Esophagus squamous epithelium (tissue), 5 donors: ENCODE measurements at regions not wholly inside any gene's neighbourhood (a gene's known extent, or its start where the extent isn't known, plus 50 kb on each side); places are given as distances from the start of the nearest gene placed in this dataset.

ENCODE experiments used
- DNase-seq: peaks from one replicate; lab custom pipeline; 2025; lab: John Stamatoyannopoulos, UW
- H3K27ac ChIP-seq, 4 donors: fragments of 200-600 bp; sonication (generic); one replicate each; pipeline ENCODE4 v1.5.1; 2016 to 2019; ENCODE audit warnings: mild to moderate bottlenecking in 1 of 4
- H3K27me3 ChIP-seq, 4 donors: fragments of 200-600 bp; sonication (generic); 1 replicate in 3 of 4; 2 replicates in 1 of 4; pipeline versions ENCODE4 v1.5.1 to v1.6.0; 2017 to 2021; ENCODE audit warnings: antibody characterized with exemption in 1 of 4
- H3K36me3 ChIP-seq, 3 donors: fragments of 200-600 bp; sonication (generic); one replicate each; pipeline ENCODE4 v1.5.1; 2016 to 2019
- H3K4me1 ChIP-seq, 3 donors: fragments of 200-600 bp; sonication (generic); one replicate each; pipeline ENCODE4 v1.5.1; 2017 to 2019
- H3K4me3 ChIP-seq, 4 donors: fragments of 200-600 bp; sonication (generic); 1 replicate in 3 of 4; 2 replicates in 1 of 4; pipeline ENCODE4 v1.5.1; 2016 to 2019; ENCODE audit warnings: mild to moderate bottlenecking in 2 of 4, moderate library complexity in 1 of 4
- H3K9me3 ChIP-seq, 3 donors: fragments of 200-600 bp; sonication (generic); one replicate each; pipeline ENCODE4 v1.5.1; 2016 to 2019
- CTCF ChIP-seq, 6 experiments: fragments of 450-650 bp in 4 of 6; fragments of 200-600 bp in 2 of 6; sonication (generic) in 2 of 6; IDR thresholded peaks; one replicate each; pipeline ENCODE4 v1.5.1; 2016 to 2019; ENCODE audit warnings: antibody characterized with exemption in 6 of 6, mild to moderate bottlenecking in 4 of 6, moderate library complexity in 4 of 6
- POLR2A ChIP-seq, 4 donors: fragments of 450-650 bp; IDR thresholded peaks; one replicate each; pipeline ENCODE4 v1.6.1; 2017; ENCODE audit warnings: antibody characterized with exemption in 4 of 4, mild to moderate bottlenecking in 4 of 4, moderate library complexity in 3 of 4
- WGBS, 2 donors: methylation state at CpG; one replicate each; pipeline ENCODE4 v1.1.5; 2018; 5-methylcytosine and 5-hydroxymethylcytosine counted together
- intact Hi-C: fragments of 100-400 bp; cut with DNase I; formaldehyde crosslinking; loops from one replicate; pipeline ENCODE4 v1.15.0; 2022
- donor health status: DM: yes; HTN: yes; CAD: no.

GRCh38 chr12:118737985-118738540, 243.3 kb upstream of the SRRM4 start:
- TF ChIP-seq CTCF (IDR thresholded peaks at IDR 0.05) (no peak), POLR2A (IDR thresholded peaks at IDR 0.05) (no peak)
- no peaks in the 10 kb centered on the region for H3K36me3 ChIP-seq
- 54 to 65% methylated on average over 4 of the region's 4 CpGs for WGBS, 2 donors
- H3K27me3 ChIP-seq, result no peaks in the 10 kb centered on the region
- no peak overlapping the region for H3K4me3 ChIP-seq
- H3K4me1 ChIP-seq, result no peaks in the 10 kb centered on the region
- intact Hi-C loops, result no loop called here
- DNase-seq, result no peak
- no peaks in the 10 kb centered on the region for H3K9me3 ChIP-seq
- H3K27ac ChIP-seq, result no peak overlapping the region

- no peak for TF ChIP-seq CTCF (IDR thresholded peaks at IDR 0.05)
- no peak for TF ChIP-seq POLR2A (IDR thresholded peaks at IDR 0.05)
- no peaks in the 10 kb centered on the region for H3K4me1 ChIP-seq
- H3K27me3 ChIP-seq, result no peaks in the 10 kb centered on the region
- no peak overlapping the region for H3K4me3 ChIP-seq
- H3K9me3 ChIP-seq, result no peaks in the 10 kb centered on the region
- no peaks in the 10 kb centered on the region for H3K36me3 ChIP-seq
- intact Hi-C loops, result no loop called here
- DNase-seq, result no peak
- H3K27ac ChIP-seq, result no peak overlapping the region
Measured at GRCh38 chr12:118741194-118741593, 240.1 kb upstream of the SRRM4 start.

- H3K36me3 ChIP-seq, result no peaks in the 10 kb centered on the region
- intact Hi-C loops, result no loop called here
Measured at GRCh38 chr12:118742431-118742830, 238.9 kb upstream of the SRRM4 start.

GRCh38 chr12:118743896-118744700, 237.2 kb upstream of the SRRM4 start:
- no peak overlapping the region for H3K27ac ChIP-seq
- no peak overlapping the region for H3K4me3 ChIP-seq
- 66 to 69% methylated on average over 4 of the region's 4 CpGs for WGBS, 2 donors
- H3K4me1 ChIP-seq, result no peaks in the 10 kb centered on the region
- no peak for TF ChIP-seq CTCF (IDR thresholded peaks at IDR 0.05)
- no peak for TF ChIP-seq POLR2A (IDR thresholded peaks at IDR 0.05)
- intact Hi-C loops, result no loop called here
- DNase-seq, result no peak
- H3K36me3 ChIP-seq, result no peaks in the 10 kb centered on the region
- H3K27me3 ChIP-seq, result no peaks in the 10 kb centered on the region
- H3K9me3 ChIP-seq, result no peaks in the 10 kb centered on the region

More at GRCh38 chr12:118742431-118742830, 238.9 kb upstream of the SRRM4 start:
- H3K27ac ChIP-seq, result no peak overlapping the region
- H3K27me3 ChIP-seq, result no peaks in the 10 kb centered on the region
- H3K4me1 ChIP-seq, result no peaks in the 10 kb centered on the region
- no peaks in the 10 kb centered on the region for H3K9me3 ChIP-seq
- no peak overlapping the region for H3K4me3 ChIP-seq
- 54 to 76% methylated on average over 3 of the region's 3 CpGs for WGBS, 2 donors
- TF ChIP-seq POLR2A (IDR thresholded peaks at IDR 0.05) (no peak), CTCF (IDR thresholded peaks at IDR 0.05) (no peak)
- DNase-seq, result no peak

- TF ChIP-seq CTCF (IDR thresholded peaks at IDR 0.05) (no peak), POLR2A (IDR thresholded peaks at IDR 0.05) (no peak)
- no peaks in the 10 kb centered on the region for H3K4me1 ChIP-seq
- WGBS, 2 donors, result 65 to 69% methylated on average over 3 of the region's 3 CpGs
- no peak overlapping the region for H3K4me3 ChIP-seq
- DNase-seq, result no peak
- no peaks in the 10 kb centered on the region for H3K9me3 ChIP-seq
- intact Hi-C loops, result no loop called here
- H3K36me3 ChIP-seq, result no peaks in the 10 kb centered on the region
- no peak overlapping the region for H3K27ac ChIP-seq
- no peaks in the 10 kb centered on the region for H3K27me3 ChIP-seq
Measured at GRCh38 chr12:118746176-118746575, 235.2 kb upstream of the SRRM4 start.
